Trophoblast cell (in vitro differentiated cells and primary cell): ENCODE measurements at regions not wholly inside any gene's neighbourhood (a gene's known extent, or its start where the extent isn't known, plus 50 kb on each side); places are given as distances from the start of the nearest gene placed in this dataset.

Source experiments
- DNase-seq, 2 donors: peaks; one replicate each; pipeline ENCODE4 v3.0.0-alpha.2; 2016
- H2AFZ ChIP-seq: 2 replicates; pipeline ENCODE4 v1.6.1; 2013; ENCODE audit warnings: low read length, moderate library complexity, mild to moderate bottlenecking; ENCODE audit not compliant: insufficient read depth, poor library complexity
- H2AK5ac ChIP-seq: 2 replicates; pipeline ENCODE4 v1.6.1; 2013; ENCODE audit warnings: mild to moderate bottlenecking, low read length
- H2BK120ac ChIP-seq: 2 replicates; pipeline ENCODE4 v1.6.1; 2013; ENCODE audit warnings: low read length, mild to moderate bottlenecking, moderate library complexity; ENCODE audit not compliant: insufficient read depth, poor library complexity
- H2BK12ac ChIP-seq: 2 replicates; pipeline ENCODE4 v1.6.1; 2013; ENCODE audit warnings: mild to moderate bottlenecking, low read length, moderate library complexity
- H2BK5ac ChIP-seq: 2 replicates; pipeline ENCODE4 v1.6.1; 2013; ENCODE audit warnings: low read length, low read depth, moderate library complexity, mild to moderate bottlenecking; ENCODE audit not compliant: poor library complexity
- H3K14ac ChIP-seq: 2 replicates; pipeline ENCODE4 v1.6.1; 2013; ENCODE audit warnings: mild to moderate bottlenecking, low read length
- H3K18ac ChIP-seq: 2 replicates; pipeline ENCODE4 v1.6.1; 2013; ENCODE audit warnings: mild to moderate bottlenecking, low read length
- H3K23ac ChIP-seq: 2 replicates; pipeline ENCODE4 v1.6.1; 2013; ENCODE audit warnings: low read length
- H3K27ac ChIP-seq: 2 replicates; pipeline ENCODE4 v1.5.1; 2013; ENCODE audit warnings: low read depth, mild to moderate bottlenecking, inconsistent platforms, low read length, moderate library complexity
- H3K27me3 ChIP-seq: 2 replicates; pipeline ENCODE4 v1.6.1; 2013; ENCODE audit warnings: inconsistent platforms, mild to moderate bottlenecking, low read length, moderate library complexity; ENCODE audit not compliant: insufficient read depth
- H3K36me3 ChIP-seq, 2 experiments: 1 replicate in 1 of 2; 2 replicates in 1 of 2; pipeline ENCODE4 v1.6.1; 2013; ENCODE audit warnings: low read length in 2 of 2, mild to moderate bottlenecking in 2 of 2, moderate library complexity in 1 of 2; ENCODE audit not compliant: insufficient read depth in 2 of 2, control insufficient read depth in 1 of 2
- H3K4ac ChIP-seq: 2 replicates; pipeline ENCODE4 v1.6.1; 2013; ENCODE audit warnings: low read depth, mild to moderate bottlenecking, low read length, moderate library complexity
- H3K4me1 ChIP-seq, 2 experiments: 1 replicate in 1 of 2; 2 replicates in 1 of 2; pipeline ENCODE4 v1.6.1; 2013; ENCODE audit warnings: low read length in 2 of 2, mild to moderate bottlenecking in 2 of 2, moderate library complexity in 1 of 2; ENCODE audit not compliant: insufficient read depth in 2 of 2, control insufficient read depth in 1 of 2
- H3K4me2 ChIP-seq: 2 replicates; pipeline ENCODE4 v1.6.1; 2013; ENCODE audit warnings: inconsistent platforms, mild to moderate bottlenecking, low read length, moderate library complexity
- H3K4me3 ChIP-seq: 2 replicates; pipeline ENCODE4 v1.5.1; 2013; ENCODE audit warnings: mild to moderate bottlenecking, low read depth, low read length, inconsistent platforms
- H3K79me1 ChIP-seq: one replicate; pipeline ENCODE4 v1.6.1; 2013; ENCODE audit warnings: low read length
- H3K79me2 ChIP-seq: 2 replicates; pipeline ENCODE4 v1.6.1; 2013; ENCODE audit warnings: low read length, mild to moderate bottlenecking; ENCODE audit not compliant: control insufficient read depth, insufficient read depth, poor library complexity
- H3K9ac ChIP-seq: 2 replicates; pipeline ENCODE4 v1.6.1; 2013; ENCODE audit warnings: mild to moderate bottlenecking, low read length
- H3K9me3 ChIP-seq: 2 replicates; pipeline ENCODE4 v1.6.1; 2013; ENCODE audit warnings: low read depth, mild to moderate bottlenecking, control low read depth, inconsistent platforms, low read length; ENCODE audit not compliant: insufficient read depth
- H4K12ac ChIP-seq: 2 replicates; pipeline ENCODE4 v1.6.1; 2013; ENCODE audit warnings: low read depth, mild to moderate bottlenecking, low read length, moderate library complexity
- H4K8ac ChIP-seq: 2 replicates; pipeline ENCODE4 v1.6.1; 2013; ENCODE audit warnings: low read depth, mild to moderate bottlenecking, low read length, moderate library complexity
- H4K91ac ChIP-seq: one replicate; pipeline ENCODE4 v1.6.1; 2013; ENCODE audit warnings: low read depth, mild to moderate bottlenecking, low read length, moderate library complexity
- WGBS: extraction: QIAGEN DNeasy Blood & Tissue Kit; methylation state at CpG from one replicate; pipeline ENCODE4 v1.1.7; 2013; ENCODE audit warnings: missing lambda C conversion rate; ENCODE audit not compliant: insufficient read length, insufficient coverage; ENCODE audit errors: extremely low coverage; 5-methylcytosine and 5-hydroxymethylcytosine counted together

GRCh38 chr7:17441557-17441956 lies 143.1 kb downstream of the AHR start:
- no peak overlapping the region for H3K4ac ChIP-seq
- H2BK12ac ChIP-seq = no peak overlapping the region

DNA sequence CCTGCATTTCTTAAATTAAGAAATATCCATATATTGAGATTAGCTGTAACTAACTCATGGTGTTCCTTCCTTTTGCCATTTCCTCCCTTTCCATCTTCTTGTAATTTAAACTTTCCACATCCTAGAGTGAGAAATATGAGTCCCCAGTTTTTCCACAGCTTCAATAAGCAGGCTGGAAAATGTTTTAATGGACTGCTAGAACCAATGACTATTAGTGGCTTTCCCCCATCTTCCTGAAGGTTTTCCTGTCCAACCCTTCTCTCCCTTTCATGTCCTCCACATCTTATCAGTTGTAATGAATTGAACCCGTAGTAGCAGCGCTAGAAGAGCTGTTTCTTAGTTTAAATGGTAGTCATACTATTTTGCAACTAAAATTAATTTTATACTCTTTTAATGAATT lies 145.7 kb downstream of the AHR start:
- Histone ChIP-seq H3K18ac (no peak overlapping the region), H2BK120ac (no peak overlapping the region), H4K12ac (no peak overlapping the region), H4K91ac (no peak overlapping the region), H3K4me2 (no peak overlapping the region), H2BK5ac (no peak overlapping the region), H2BK12ac (no peak overlapping the region), H3K4me3 (no peak overlapping the region), H4K8ac (no peak overlapping the region), H3K23ac (no peak overlapping the region), H3K14ac (no peak overlapping the region), H3K27me3 (no peaks in the 10 kb centered on the region), H3K79me1 (no peaks in the 10 kb centered on the region), H3K79me2 (no peaks in the 10 kb centered on the region), H3K36me3 (no peaks in the 10 kb centered on the region), H3K4me1 (no peaks in the 10 kb centered on the region), H2AK5ac (no peak overlapping the region), H3K9me3 (peaks cover 5% of the 10 kb centered on the region), H3K27ac (no peak overlapping the region), H2AFZ (no peak overlapping the region), H3K9ac (no peak overlapping the region), H3K4ac (no peak overlapping the region)
- WGBS = no CpG with 5 or more reads among the region's 2 CpGs
- no peak for DNase-seq

More at GRCh38 chr7:17441557-17441956, 143.1 kb downstream of the AHR start:
- Histone ChIP-seq H4K12ac (no peak overlapping the region), H3K14ac (no peak overlapping the region), H3K36me3 (no peaks in the 10 kb centered on the region), H2AK5ac (no peak overlapping the region), H2AFZ (no peak overlapping the region), H2BK5ac (no peak overlapping the region), H3K18ac (no peak overlapping the region), H3K79me1 (no peaks in the 10 kb centered on the region), H3K27ac (no peak overlapping the region), H3K9ac (no peak overlapping the region), H3K79me2 (no peaks in the 10 kb centered on the region), H2BK120ac (no peak overlapping the region), H3K4me3 (no peak overlapping the region), H3K4me2 (no peak overlapping the region), H4K8ac (no peak overlapping the region), H3K4me1 (no peaks in the 10 kb centered on the region), H3K27me3 (no peaks in the 10 kb centered on the region), H3K23ac (no peak overlapping the region), H4K91ac (no peak overlapping the region), H3K9me3 (peaks cover 3% of the 10 kb centered on the region)
- no peak for DNase-seq

GRCh38 chr7:17444673-17445072 lies 146.2 kb downstream of the AHR start:
- Histone ChIP-seq H2BK5ac (no peak overlapping the region), H3K4me3 (no peak overlapping the region), H3K79me1 (no peaks in the 10 kb centered on the region), H3K27ac (no peak overlapping the region), H3K23ac (no peak overlapping the region), H3K79me2 (no peaks in the 10 kb centered on the region), H3K4ac (no peak overlapping the region), H3K36me3 (no peaks in the 10 kb centered on the region), H3K18ac (no peak overlapping the region), H4K12ac (no peak overlapping the region), H3K14ac (no peak overlapping the region), H3K27me3 (no peaks in the 10 kb centered on the region), H4K8ac (no peak overlapping the region), H2BK12ac (no peak overlapping the region), H2AK5ac (no peak overlapping the region), H3K9me3 (peaks cover 6% of the 10 kb centered on the region), H3K9ac (no peak overlapping the region), H4K91ac (no peak overlapping the region), H3K4me2 (no peak overlapping the region), H2AFZ (no peak overlapping the region), H2BK120ac (no peak overlapping the region), H3K4me1 (no peaks in the 10 kb centered on the region)
- peak in 1 of 2 donors; percentile 49 for DNase-seq
- no CpG with 5 or more reads among the region's 1 CpG for WGBS

DNA sequence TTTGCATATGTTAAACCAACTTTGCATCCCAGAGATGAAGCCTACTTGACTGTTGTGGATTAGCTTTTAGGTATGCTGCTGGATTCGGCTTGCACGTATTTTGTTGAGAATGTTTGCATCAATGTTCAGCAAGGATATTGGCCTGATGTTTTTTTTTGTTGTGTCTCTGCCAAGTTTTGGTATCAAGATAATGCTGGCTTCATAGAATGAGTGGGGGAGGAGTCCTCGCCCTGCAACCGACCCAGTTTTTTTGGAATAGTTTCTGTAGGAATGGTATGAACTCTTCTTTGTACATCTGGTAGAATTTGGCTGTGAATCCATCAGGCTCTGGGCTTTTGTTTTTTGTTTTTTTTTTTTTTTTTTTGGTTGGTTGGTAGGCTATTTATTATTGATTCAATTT lies 147.9 kb downstream of the AHR start:
- no CpG with 5 or more reads among the region's 4 CpGs for WGBS
- no peak overlapping the region for H3K4me2 ChIP-seq
- DNase-seq = no peak
- H3K4ac ChIP-seq = no peak overlapping the region
- H2AFZ ChIP-seq = no peak overlapping the region
- no peak overlapping the region for H3K14ac ChIP-seq
- no peak overlapping the region for H3K23ac ChIP-seq
- no peak overlapping the region for H2AK5ac ChIP-seq
- no peak overlapping the region for H3K9ac ChIP-seq
- H3K27ac ChIP-seq = no peak overlapping the region
- H2BK5ac ChIP-seq = no peak overlapping the region
- no peaks in the 10 kb centered on the region for H3K79me2 ChIP-seq
- no peak overlapping the region for H4K8ac ChIP-seq
- H3K9me3 ChIP-seq = peaks cover 5% of the 10 kb centered on the region
- H2BK12ac ChIP-seq = no peak overlapping the region
- no peak overlapping the region for H3K4me3 ChIP-seq
- no peak overlapping the region for H2BK120ac ChIP-seq
- no peak overlapping the region for H4K91ac ChIP-seq
- no peaks in the 10 kb centered on the region for H3K36me3 ChIP-seq
- H3K18ac ChIP-seq = no peak overlapping the region
- H4K12ac ChIP-seq = no peak overlapping the region
- no peaks in the 10 kb centered on the region for H3K27me3 ChIP-seq
- no peaks in the 10 kb centered on the region for H3K4me1 ChIP-seq
- H3K79me1 ChIP-seq = no peaks in the 10 kb centered on the region
